CD14-positive monocyte (primary cell): ENCODE measurements at regions not wholly inside any gene's neighbourhood (a gene's known extent, or its start where the extent isn't known, plus 50 kb on each side); places are given as distances from the start of the nearest gene placed in this dataset.

Source experiments
- DNase-seq, 3 donors: peaks; one replicate each; pipeline ENCODE4 v3.0.0-alpha.2; 2011 to 2022
- H2AFZ ChIP-seq: 2 replicates; pipeline ENCODE4 v1.6.0; 2012; ENCODE audit warnings: mild to moderate bottlenecking, low read depth, low read length, inconsistent platforms; ENCODE audit not compliant: insufficient read depth, poor library complexity, severe bottlenecking
- H3K27ac ChIP-seq, 2 donors: 1 replicate in 1 of 2; 2 replicates in 1 of 2; pipeline ENCODE4 v1.5.1; 2012 to 2013; ENCODE audit warnings: low read length in 2 of 2, control low read depth in 1 of 2, inconsistent platforms in 1 of 2, low read depth in 1 of 2, mild to moderate bottlenecking in 1 of 2
- H3K27me3 ChIP-seq, 2 donors: one replicate each; pipeline versions ENCODE4 v1.6.0 to v1.6.1; 2011 to 2013; ENCODE audit warnings: low read length in 2 of 2; ENCODE audit not compliant: control insufficient read depth in 2 of 2, insufficient read depth in 2 of 2
- H3K36me3 ChIP-seq, 2 donors: replicated peaks in 1 of 2; 1 replicate in 1 of 2; 2 replicates in 1 of 2; pipeline versions ENCODE4 v1.5.1 to v1.6.1; 2012 to 2013; ENCODE audit warnings: low read length in 2 of 2, control low read depth in 1 of 2, inconsistent platforms in 1 of 2, mild to moderate bottlenecking in 1 of 2; ENCODE audit not compliant: insufficient read depth in 2 of 2, control insufficient read depth in 1 of 2
- H3K4me1 ChIP-seq, 2 donors: 1 replicate in 1 of 2; 2 replicates in 1 of 2; pipeline versions ENCODE4 v1.5.1 to v1.6.1; 2012 to 2013; ENCODE audit warnings: low read length in 2 of 2, control low read depth in 1 of 2, inconsistent platforms in 1 of 2, mild to moderate bottlenecking in 1 of 2, moderate library complexity in 1 of 2; ENCODE audit not compliant: insufficient read depth in 2 of 2, control insufficient read depth in 1 of 2
- H3K4me2 ChIP-seq: replicated peaks from 2 replicates; pipeline ENCODE3; 2012; ENCODE audit warnings: low read length, moderate library complexity, mild to moderate bottlenecking; ENCODE audit not compliant: poor library complexity, severe bottlenecking; ENCODE audit errors: extremely low read depth
- H3K4me3 ChIP-seq, 3 experiments: fragments of 200-600 bp in 1 of 3; sonication (generic) in 1 of 3; replicated peaks in 1 of 3; 1 replicate in 2 of 3; 2 replicates in 1 of 3; pipeline ENCODE4 v1.5.1; 2011 to 2013; ENCODE audit warnings: low read length in 3 of 3, mild to moderate bottlenecking in 3 of 3, control low read depth in 2 of 3, low read depth in 2 of 3, inconsistent platforms in 1 of 3, moderate library complexity in 1 of 3
- H3K79me2 ChIP-seq: 2 replicates; pipeline ENCODE4 v1.6.0; 2012; ENCODE audit warnings: mild to moderate bottlenecking, control low read depth, inconsistent platforms, low read length, moderate library complexity; ENCODE audit not compliant: insufficient read depth
- H3K9ac ChIP-seq: 2 replicates; pipeline ENCODE4 v1.6.0; 2017; ENCODE audit warnings: low read length, mild to moderate bottlenecking; ENCODE audit not compliant: insufficient read depth, poor library complexity, severe bottlenecking
- H3K9me3 ChIP-seq, 2 donors: replicated peaks in 1 of 2; 1 replicate in 1 of 2; 2 replicates in 1 of 2; pipeline versions ENCODE4 v1.5.1 to v1.6.1; 2012 to 2013; ENCODE audit warnings: low read length in 2 of 2, control low read depth in 1 of 2; ENCODE audit not compliant: control insufficient read depth in 1 of 2, insufficient read depth in 1 of 2
- H4K20me1 ChIP-seq: 2 replicates; pipeline ENCODE4 v1.6.0; 2012; ENCODE audit warnings: mild to moderate bottlenecking, low read length, control low read depth, moderate library complexity; ENCODE audit not compliant: insufficient read depth
- H3K27ac Mint-ChIP-seq, 7 donors: one replicate each; pipeline ENCODE4 v1.8.0; 2020; ENCODE audit warnings: mild to moderate bottlenecking in 7 of 7, mixed read lengths in 7 of 7, moderate library complexity in 6 of 7, inconsistent platforms in 2 of 7
- H3K27me3 Mint-ChIP-seq, 3 donors: one replicate each; pipeline ENCODE4 v1.8.0; 2021 to 2022; ENCODE audit warnings: low read depth in 3 of 3, mild to moderate bottlenecking in 3 of 3, mixed read lengths in 3 of 3, moderate library complexity in 3 of 3, inconsistent platforms in 1 of 3
- H3K36me3 Mint-ChIP-seq, 2 donors: one replicate each; pipeline ENCODE4 v1.8.0; 2020; ENCODE audit warnings: mixed read lengths in 2 of 2, inconsistent platforms in 1 of 2, mild to moderate bottlenecking in 1 of 2
- H3K4me1 Mint-ChIP-seq: one replicate; pipeline ENCODE4 v1.8.0; 2020; ENCODE audit warnings: mild to moderate bottlenecking, mixed read lengths
- H3K4me3 Mint-ChIP-seq, 2 donors: one replicate each; pipeline ENCODE4 v1.8.0; 2020; ENCODE audit warnings: mild to moderate bottlenecking in 2 of 2, mixed read lengths in 2 of 2, moderate library complexity in 1 of 2
- H3K9me3 Mint-ChIP-seq, 7 donors: one replicate each; pipeline ENCODE4 v1.8.0; 2020 to 2022; ENCODE audit warnings: mixed read lengths in 7 of 7, mild to moderate bottlenecking in 6 of 7, moderate library complexity in 6 of 7, inconsistent platforms in 2 of 7
- CTCF ChIP-seq: fragments of 200-600 bp; IDR thresholded peaks from one replicate; pipeline ENCODE4 v1.8.0; 2022; ENCODE audit warnings: antibody characterized with exemption, mild to moderate bottlenecking
- WGBS: methylation state at CpG from one replicate; pipeline ENCODE4 v1.1.5; 2013; ENCODE audit warnings: missing lambda C conversion rate; ENCODE audit not compliant: insufficient coverage; 5-methylcytosine and 5-hydroxymethylcytosine counted together
- intact Hi-C, 2 donors: fragments of 100-400 bp; cut with micrococcal nuclease; formaldehyde crosslinking; loops; one replicate each; pipeline versions ENCODE4 v1.15.0 to v1.15.1; 2023

- Histone ChIP-seq H3K79me2 (no peaks in the 10 kb centered on the region), H4K20me1 (no peaks in the 10 kb centered on the region), H2AFZ (no peak overlapping the region), H3K9ac (no peak overlapping the region), H3K27me3 (no peaks in the 10 kb centered on the region), H3K4me3 (no peak overlapping the region), H3K4me1 (no peaks in the 10 kb centered on the region), H3K4me2 (no peak overlapping the region), H3K9me3 (no peaks in the 10 kb centered on the region), H3K36me3 (no peaks in the 10 kb centered on the region), H3K27ac (no peak overlapping the region)
- Mint-ChIP-seq H3K9me3 (peaks cover 0 to 3% (median 0%) of the 10 kb centered on the region in 7 donors), H3K36me3 (no peaks in the 10 kb centered on the region), H3K27me3 (peaks cover 0 to 1% (median 0%) of the 10 kb centered on the region in 3 donors), H3K4me1 (peaks cover 4% of the 10 kb centered on the region), H3K4me3 (no peak overlapping the region), H3K27ac (no peak overlapping the region)
- DNase-seq: no peak
- no peak for TF ChIP-seq CTCF
- no CpG with 5 or more reads among the region's 2 CpGs for WGBS
- intact Hi-C loops: no loop called here
These were observed 366.5 kb upstream of the BOD1L1 start for GRCh38 chr4:13994016-13994415.

- H3K27me3 ChIP-seq: no peaks in the 10 kb centered on the region
- H3K4me1 ChIP-seq: no peaks in the 10 kb centered on the region
- no peak for DNase-seq
- peaks cover 16 to 33% (median 24%) of the 10 kb centered on the region in 7 donors for H3K9me3 Mint-ChIP-seq
- no peak overlapping the region for H3K4me3 Mint-ChIP-seq
- H3K4me3 ChIP-seq: no peak overlapping the region
- intact Hi-C loops: no loop called here
- H2AFZ ChIP-seq: no peak overlapping the region
- H3K4me1 Mint-ChIP-seq: no peaks in the 10 kb centered on the region
- H3K9me3 ChIP-seq: peaks cover 12 to 16% of the 10 kb centered on the region in 2 donors
- H3K27me3 Mint-ChIP-seq: peaks cover 0 to 5% (median 0%) of the 10 kb centered on the region in 3 donors
- WGBS: 100% methylated on average over 1 of the region's 3 CpGs
- H3K4me2 ChIP-seq: no peak overlapping the region
- H4K20me1 ChIP-seq: no peaks in the 10 kb centered on the region
- H3K27ac ChIP-seq: no peak overlapping the region
- H3K36me3 ChIP-seq: no peaks in the 10 kb centered on the region
- no peak for TF ChIP-seq CTCF
- no peak overlapping the region for H3K9ac ChIP-seq
- H3K36me3 Mint-ChIP-seq: no peaks in the 10 kb centered on the region
- H3K79me2 ChIP-seq: no peaks in the 10 kb centered on the region
- H3K27ac Mint-ChIP-seq: no peak overlapping the region
These were observed 371.4 kb upstream of the BOD1L1 start for GRCh38 chr4:13998850-13999445.
